Right atrium auricular region (tissue), 2 donors: ENCODE measurements at regions not wholly inside any gene's neighbourhood (a gene's known extent, or its start where the extent isn't known, plus 50 kb on each side); places are given as distances from the start of the nearest gene placed in this dataset.

Source experiments
- DNase-seq: peaks from one replicate; pipeline ENCODE4 v3.0.0-alpha.2; 2019; ENCODE audit warnings: low spot score
- H3K27ac ChIP-seq, 2 donors: fragments of 200-600 bp; sonication (generic); 1 replicate in 1 of 2; 2 replicates in 1 of 2; pipeline ENCODE4 v1.5.1; 2016 to 2019
- H3K27me3 ChIP-seq, 2 donors: fragments of 200-600 bp; sonication (generic); one replicate each; pipeline versions ENCODE4 v1.5.1 to v1.6.0; 2017 to 2019
- H3K36me3 ChIP-seq: fragments of 200-600 bp; sonication (generic); one replicate; pipeline ENCODE4 v1.5.1; 2016
- H3K4me1 ChIP-seq, 2 donors: fragments of 200-600 bp; sonication (generic); one replicate each; pipeline versions ENCODE4 v1.5.1 to v1.6.0; 2017 to 2019
- H3K4me3 ChIP-seq, 2 donors: fragments of 200-600 bp; sonication (generic); 1 replicate in 1 of 2; 2 replicates in 1 of 2; pipeline ENCODE4 v1.5.1; 2017 to 2019; ENCODE audit warnings: mild to moderate bottlenecking in 1 of 2, moderate library complexity in 1 of 2
- H3K9me3 ChIP-seq, 2 donors: fragments of 200-600 bp; sonication (generic); one replicate each; pipeline ENCODE4 v1.5.1; 2019
- TF ChIP-seq, protein P1 (sequence below), 2 donors: fragments of 200-600 bp; sonication (generic); IDR thresholded peaks; one replicate each; pipeline ENCODE4 v1.5.1; 2019; ENCODE audit warnings: antibody characterized with exemption in 2 of 2

DNA sequence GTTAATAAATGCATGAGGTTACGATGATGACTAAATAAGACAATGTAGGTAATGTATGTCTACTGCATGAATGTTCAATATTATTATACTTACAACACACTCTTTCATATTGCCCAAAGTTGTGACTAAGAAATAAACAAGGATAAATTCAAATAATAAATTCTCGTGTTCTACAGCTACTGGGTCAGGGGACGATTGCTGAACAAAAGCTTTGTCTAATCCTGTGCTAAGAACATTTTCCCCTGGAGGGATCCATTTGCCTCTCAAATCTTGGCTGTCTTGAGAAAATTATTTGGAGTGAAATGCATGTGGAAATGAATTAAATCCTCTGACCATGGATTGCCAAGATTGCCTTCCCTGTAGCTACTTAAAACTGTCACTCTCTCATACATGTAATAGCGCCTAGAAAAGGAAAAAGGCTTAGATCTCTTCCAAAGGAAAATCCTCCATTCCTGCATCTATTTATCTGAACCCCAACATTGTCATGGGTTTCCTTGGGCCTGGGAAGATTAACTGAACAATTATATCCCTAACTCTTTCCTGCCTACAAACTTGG, 893.8 kb upstream of the ACO1 start:
- Histone ChIP-seq H3K4me3 (no peak overlapping the region), H3K36me3 (no peaks in the 10 kb centered on the region), H3K4me1 (no peaks in the 10 kb centered on the region), H3K27ac (no peak overlapping the region), H3K9me3 (no peaks in the 10 kb centered on the region), H3K27me3 (no peaks in the 10 kb centered on the region)
- DNase-seq = no peak
- TF ChIP-seq, protein P1, sequence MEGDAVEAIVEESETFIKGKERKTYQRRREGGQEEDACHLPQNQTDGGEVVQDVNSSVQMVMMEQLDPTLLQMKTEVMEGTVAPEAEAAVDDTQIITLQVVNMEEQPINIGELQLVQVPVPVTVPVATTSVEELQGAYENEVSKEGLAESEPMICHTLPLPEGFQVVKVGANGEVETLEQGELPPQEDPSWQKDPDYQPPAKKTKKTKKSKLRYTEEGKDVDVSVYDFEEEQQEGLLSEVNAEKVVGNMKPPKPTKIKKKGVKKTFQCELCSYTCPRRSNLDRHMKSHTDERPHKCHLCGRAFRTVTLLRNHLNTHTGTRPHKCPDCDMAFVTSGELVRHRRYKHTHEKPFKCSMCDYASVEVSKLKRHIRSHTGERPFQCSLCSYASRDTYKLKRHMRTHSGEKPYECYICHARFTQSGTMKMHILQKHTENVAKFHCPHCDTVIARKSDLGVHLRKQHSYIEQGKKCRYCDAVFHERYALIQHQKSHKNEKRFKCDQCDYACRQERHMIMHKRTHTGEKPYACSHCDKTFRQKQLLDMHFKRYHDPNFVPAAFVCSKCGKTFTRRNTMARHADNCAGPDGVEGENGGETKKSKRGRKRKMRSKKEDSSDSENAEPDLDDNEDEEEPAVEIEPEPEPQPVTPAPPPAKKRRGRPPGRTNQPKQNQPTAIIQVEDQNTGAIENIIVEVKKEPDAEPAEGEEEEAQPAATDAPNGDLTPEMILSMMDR (IDR thresholded peaks at IDR 0.05) = no peak

- Histone ChIP-seq H3K4me3 (no peak overlapping the region), H3K9me3 (no peaks in the 10 kb centered on the region), H3K27me3 (no peaks in the 10 kb centered on the region), H3K36me3 (no peaks in the 10 kb centered on the region), H3K4me1 (no peaks in the 10 kb centered on the region), H3K27ac (no peak overlapping the region)
- no peak for DNase-seq
- TF ChIP-seq, protein P1 (IDR thresholded peaks at IDR 0.05) = no peak
These were observed 892.2 kb upstream of the ACO1 start for GRCh38 chr9:31492229-31492628.

DNA sequence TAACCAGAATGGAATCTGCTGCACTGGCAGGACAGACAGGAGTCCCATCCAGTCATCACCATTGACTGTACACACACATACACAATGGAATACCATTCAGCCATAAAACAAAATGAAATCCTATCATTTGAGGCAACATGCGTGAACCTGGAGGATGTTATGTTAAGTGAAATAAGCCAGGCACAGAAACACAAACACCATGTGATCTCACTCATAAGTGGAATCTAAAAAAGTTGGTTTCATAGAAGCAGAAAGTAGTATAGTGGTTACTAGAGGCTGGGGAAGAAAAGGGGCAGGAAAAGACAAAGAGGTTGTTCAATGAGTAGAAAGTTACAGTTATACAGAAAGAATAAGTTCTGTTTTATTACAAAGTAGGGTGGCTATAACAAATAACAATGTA, 884.0 kb upstream of the ACO1 start:
- Histone ChIP-seq H3K27ac (no peak overlapping the region), H3K27me3 (no peaks in the 10 kb centered on the region), H3K4me1 (no peaks in the 10 kb centered on the region), H3K4me3 (no peak overlapping the region), H3K36me3 (no peaks in the 10 kb centered on the region), H3K9me3 (no peaks in the 10 kb centered on the region)
- TF ChIP-seq, protein P1 (IDR thresholded peaks at IDR 0.05) = no peak
- DNase-seq = no peak

DNA sequence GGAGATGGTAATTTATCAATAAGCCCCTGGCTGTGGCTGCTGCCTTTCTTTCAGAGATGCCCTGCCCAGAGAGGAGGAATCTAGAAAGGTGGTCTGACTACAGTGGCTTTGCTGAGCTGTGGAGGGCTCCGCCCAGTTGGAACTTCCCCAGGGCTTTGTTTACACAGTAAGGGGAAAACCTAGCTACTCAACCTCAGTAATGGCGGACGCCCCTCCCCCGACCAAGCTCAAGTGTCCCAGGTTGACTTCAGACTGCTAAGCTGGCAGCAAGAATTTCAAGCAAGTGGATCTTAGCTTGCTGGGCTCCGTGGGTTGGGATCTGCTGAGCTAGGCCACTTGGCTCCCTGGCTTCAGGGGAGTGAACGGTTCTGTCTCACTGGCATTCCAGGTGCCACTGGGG, 865.4 kb upstream of the ACO1 start:
- Histone ChIP-seq H3K27ac (no peak overlapping the region), H3K36me3 (no peaks in the 10 kb centered on the region), H3K4me1 (no peaks in the 10 kb centered on the region), H3K27me3 (no peaks in the 10 kb centered on the region), H3K9me3 (no peaks in the 10 kb centered on the region), H3K4me3 (no peak overlapping the region)
- no peak for DNase-seq
- TF ChIP-seq, protein P1 (IDR thresholded peaks at IDR 0.05) = no peak

GRCh38 chr9:31519424-31519823, 865.0 kb upstream of the ACO1 start:
- TF ChIP-seq, protein P1 (IDR thresholded peaks at IDR 0.05) = no peak
- Histone ChIP-seq H3K4me3 (no peak overlapping the region), H3K4me1 (no peaks in the 10 kb centered on the region), H3K27me3 (no peaks in the 10 kb centered on the region), H3K9me3 (no peaks in the 10 kb centered on the region), H3K27ac (no peak overlapping the region), H3K36me3 (no peaks in the 10 kb centered on the region)
- no peak for DNase-seq

DNA sequence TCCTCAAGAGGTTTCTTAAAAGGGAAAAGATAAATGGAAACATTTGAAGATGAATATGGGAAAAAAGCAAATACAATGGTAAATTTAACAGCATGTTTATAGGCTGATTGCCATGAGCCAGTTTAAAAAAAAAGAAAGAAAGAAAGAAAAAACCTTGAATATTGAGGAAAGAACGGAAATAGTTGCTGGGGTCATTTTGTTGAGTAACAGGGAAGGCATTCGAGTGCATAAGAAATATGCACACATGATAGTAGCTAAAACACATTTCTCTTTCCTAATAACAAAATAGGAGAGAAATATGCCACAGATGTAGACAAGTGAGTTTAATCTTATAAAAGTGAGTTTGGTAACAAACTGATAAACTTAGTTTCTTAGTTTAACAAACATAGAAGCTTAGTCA, 864.6 kb upstream of the ACO1 start:
- Histone ChIP-seq H3K9me3 (no peaks in the 10 kb centered on the region), H3K4me1 (no peaks in the 10 kb centered on the region), H3K4me3 (no peak overlapping the region), H3K36me3 (no peaks in the 10 kb centered on the region), H3K27ac (no peak overlapping the region), H3K27me3 (no peaks in the 10 kb centered on the region)
- TF ChIP-seq, protein P1 (IDR thresholded peaks at IDR 0.05) = no peak
- no peak for DNase-seq
